ENCODE measurements at regions not wholly inside any gene's neighbourhood (a gene's known extent, or its start where the extent isn't known, plus 50 kb on each side); places are given as distances from the start of the nearest gene placed in this dataset.

GRCh38 chr22:25404928-25405816, 159.3 kb upstream of the GRK3 start:
- no peak overlapping the region for H2AK5ac ChIP-seq (ENCODE audit: low read depth, low read length)
- H3K9ac ChIP-seq (replicated peaks in 1 of 4; ENCODE audit: extremely low read depth in 1 of 4, low read depth in 3 of 4, low read length in 3 of 4), result peak overlapping the region; percentile 29 to 68 (median 54); a peak in 5 of 7 replicates
- H3K27me3 ChIP-seq (replicated peaks in 1 of 4; ENCODE audit: control insufficient read depth in 3 of 4, extremely low read depth in 1 of 4, insufficient read depth in 3 of 4, low read length in 3 of 4), result peaks cover 0 to 6% (median 6%) of the 10 kb centered on the region in 4 experiments; a peak in 4 of 7 replicates
- 0 out of 2 replicates have a peak overlapping the region, but pooled peaks have one; percentile 60 for H2BK12ac ChIP-seq (ENCODE audit: low read depth, low read length)
- no peak overlapping the region; the same call in 1 of the 2 replicates for H3K18ac ChIP-seq (ENCODE audit: extremely low read depth, low read length)
- H3K36me3 ChIP-seq (ENCODE audit: control insufficient read depth in 2 of 4, insufficient read depth in 4 of 4, low read length in 3 of 4), result no peaks in the 10 kb centered on the region
- H2BK120ac ChIP-seq (replicated peaks; ENCODE audit: low read depth, low read length), result no peak overlapping the region
- WGBS, 2 experiments (ENCODE audit: extremely low coverage in 1 of 2, insufficient coverage in 1 of 2, insufficient read length in 1 of 2, insufficient replicate concordance in 2 of 2, low coverage in 1 of 2, low lambda C conversion rate in 2 of 2, missing lambda C conversion rate in 1 of 2), result 2% methylated on average over 62 of the region's 117 CpGs; no CpG with 5 or more reads in 1 of the 2 experiments
- no peak overlapping the region for H3K56ac ChIP-seq (replicated peaks; ENCODE audit: insufficient read length, low read depth, low read length)
- no peak overlapping the region for H2BK5ac ChIP-seq (ENCODE audit: low read depth, low read length)
- no peak overlapping the region for H3K23ac ChIP-seq (ENCODE audit: insufficient read length)
- H4K20me1 ChIP-seq (replicated peaks in 1 of 2; ENCODE audit: control insufficient read depth in 1 of 2, insufficient read depth in 2 of 2, low read length in 2 of 2), result peaks cover 0 to 11% of the 10 kb centered on the region in 2 experiments
- H3K23me2 ChIP-seq (ENCODE audit: low read depth, low read length), result peaks cover 7% of the 10 kb centered on the region; the same call in 1 of the 2 replicates
- H4K8ac ChIP-seq (ENCODE audit: extremely low read depth, insufficient read depth, low read length), result 0 out of 2 replicates have a peak overlapping the region, but pooled peaks have one; percentile 17
- no peak overlapping the region for H4K5ac ChIP-seq (ENCODE audit: insufficient read length, low read depth, low read length)
- H3K9me3 ChIP-seq (ENCODE audit: insufficient read depth in 2 of 2, low read depth in 1 of 2, low read length in 1 of 2), result no peaks in the 10 kb centered on the region
- peak overlapping the region; percentile 69 for H3K4ac ChIP-seq (replicated peaks; ENCODE audit: insufficient read length, low read depth, low read length)
- no peak overlapping the region for H3K14ac ChIP-seq (ENCODE audit: insufficient read length)
- peak overlapping the region; percentile 80 to 83 for H3K4me2 ChIP-seq (ENCODE audit: insufficient read depth in 1 of 2, low read depth in 2 of 2, low read length in 2 of 2)
- no peak for FAIRE-seq
- H3K4me1 ChIP-seq (replicated peaks in 1 of 4; ENCODE audit: control insufficient read depth in 3 of 4, insufficient read depth in 4 of 4, low read length in 3 of 4), result peaks cover 9 to 39% (median 20%) of the 10 kb centered on the region in 4 experiments
- peak overlapping the region; percentile 39 to 83 (median 60) for H3K4me3 ChIP-seq (ENCODE audit: extremely low read depth in 1 of 4, insufficient read depth in 2 of 4, low read depth in 3 of 4, low read length in 4 of 4)
- DNase-seq (ENCODE audit: low read depth in 1 of 2, low spot score in 2 of 2), result no peak
- no peak overlapping the region for H2AFZ ChIP-seq (ENCODE audit: low read length)
- H3K79me2 ChIP-seq (ENCODE audit: control insufficient read depth in 1 of 2, insufficient read depth in 2 of 2, low read length in 2 of 2), result peaks cover 0 to 42% of the 10 kb centered on the region in 2 experiments; a peak in 3 of 4 replicates
- ChIA-PET CTCF (ENCODE audit: partially characterized antibody) (interaction anchor here (1.0 to 2.1 kb wide), 2 partner anchors 17 to 22 kb away, joined by 3 to 7 read pairs; no protein-coding TSS in a partner anchor), POLR2A (ENCODE audit: partially characterized antibody) (interaction anchor here (0.6 to 0.8 kb wide), 2 partner anchors 14 to 493 kb away, joined by 3 read pairs; no protein-coding TSS in a partner anchor)
- no peak overlapping the region for H2BK20ac ChIP-seq (ENCODE audit: low read length)
- no peak overlapping the region for H2BK15ac ChIP-seq (ENCODE audit: low read length)
- no peak overlapping the region; the same call in 1 of the 2 replicates for H3K27ac ChIP-seq (ENCODE audit: low read depth, low read length)
- H4K91ac ChIP-seq (replicated peaks; ENCODE audit: insufficient read length, low read length), result no peak overlapping the region
- H3K79me1 ChIP-seq (ENCODE audit: low read depth, low read length), result peaks cover 3% of the 10 kb centered on the region; the same call in 1 of the 2 replicates
- TF ChIP-seq PHF8 (conservative IDR thresholded peaks at IDR 0.05; ENCODE audit: low read depth, low read length) (peak; percentile 50), CTCF (IDR thresholded peaks at IDR 0.05; ENCODE audit: control extremely low read depth in 1 of 3, insufficient read depth in 1 of 3, low read depth in 1 of 3, low read length in 3 of 3) (no peak), POLR2A (IDR thresholded peaks at IDR 0.05; ENCODE audit: control extremely low read depth in 1 of 2, low read depth in 2 of 2, low read length in 2 of 2) (no peak), KDM4A (IDR thresholded peaks at IDR 0.05; ENCODE audit: low read depth, low read length, severe bottlenecking) (peak; percentile 91), CBX8 (IDR thresholded peaks at IDR 0.05; ENCODE audit: borderline replicate concordance, low read depth, low read length) (no peak), RBBP5 (IDR thresholded peaks at IDR 0.05; ENCODE audit: borderline replicate concordance, low read depth, low read length) (0 out of 2 replicates have a peak, but pooled peaks have one; percentile 69), HDAC2 (IDR thresholded peaks at IDR 0.05; ENCODE audit: borderline replicate concordance in 1 of 2, low read depth in 2 of 2, low read length in 2 of 2) (no peak)

Measured in H1 (cell line).